GM12865 (cell line): ENCODE measurements at regions not wholly inside any gene's neighbourhood (a gene's known extent, or its start where the extent isn't known, plus 50 kb on each side); places are given as distances from the start of the nearest gene placed in this dataset.
"Not testable (repeated sequence)": the region's sequence is repeated elsewhere in the genome, so short reads cannot be mapped to it uniquely, and the experiment has no call there.

Experiments
- DNase-seq: peaks from one replicate; pipeline ENCODE4 v3.0.0; 2010; ENCODE audit warnings: low read depth
- H3K4me3 ChIP-seq: 2 replicates; pipeline ENCODE4 v1.5.1; 2011; ENCODE audit warnings: mild to moderate bottlenecking, low read depth, low read length, control low read depth
- CTCF ChIP-seq: IDR thresholded peaks from 2 replicates; pipeline ENCODE4 v1.5.1; 2011; ENCODE audit warnings: low read length, control low read depth, low read depth, inconsistent platforms; ENCODE audit not compliant: insufficient read depth; ENCODE audit errors: missing control alignments

- no peak for DNase-seq
- TF ChIP-seq CTCF, result no peak
- no peak overlapping the region for H3K4me3 ChIP-seq
These were observed 583.0 kb upstream of the ROBO1 start for GRCh38 chr3:80350771-80351170.

GRCh38 chr3:80338366-80338765, 570.6 kb upstream of the ROBO1 start:
- H3K4me3 ChIP-seq, result no peak overlapping the region
- TF ChIP-seq CTCF, result no peak
- DNase-seq, result no peak

GRCh38 chr3:80334534-80334933, 566.7 kb upstream of the ROBO1 start:
- DNase-seq, result no peak
- no peak overlapping the region for H3K4me3 ChIP-seq
- TF ChIP-seq CTCF, result no peak

- DNase-seq, result no peak
- no peak overlapping the region for H3K4me3 ChIP-seq
- TF ChIP-seq CTCF, result no peak
These were observed 563.8 kb upstream of the ROBO1 start for GRCh38 chr3:80331494-80332170.

- not testable (repeated sequence) for DNase-seq, H3K4me3 ChIP-seq
These were observed 546.7 kb upstream of the ROBO1 start for GRCh38 chr3:80314541-80314940.

GRCh38 chr3:80308637-80309036, 540.8 kb upstream of the ROBO1 start:
- no peak for TF ChIP-seq CTCF
- H3K4me3 ChIP-seq, result no peak overlapping the region
- no peak for DNase-seq

- no peak for DNase-seq
- H3K4me3 ChIP-seq, result no peak overlapping the region
- TF ChIP-seq CTCF, result no peak
These were observed 540.0 kb upstream of the ROBO1 start for GRCh38 chr3:80307844-80308243.

- DNase-seq, result no peak
- no peak for TF ChIP-seq CTCF
- no peak overlapping the region for H3K4me3 ChIP-seq
These were observed 529.9 kb upstream of the ROBO1 start for GRCh38 chr3:80297720-80298119.
